Gastroesophageal sphincter (tissue), 4 donors: ENCODE measurements at regions not wholly inside any gene's neighbourhood (a gene's known extent, or its start where the extent isn't known, plus 50 kb on each side); places are given as distances from the start of the nearest gene placed in this dataset.

ENCODE experiments used
- ATAC-seq: fragments of 150-250 bp; one replicate; pipeline ENCODE4 v1.9.1; 2016; ENCODE audit warnings: mild to moderate bottlenecking, moderate library complexity
- H3K27ac ChIP-seq, 4 donors: fragments of 200-600 bp; sonication (generic) in 3 of 4; 1 replicate in 3 of 4; 2 replicates in 1 of 4; pipeline ENCODE4 v1.5.1; 2016 to 2019
- H3K27me3 ChIP-seq: fragments of 200-600 bp; sonication (generic); one replicate; pipeline ENCODE4 v1.5.1; 2019
- H3K36me3 ChIP-seq, 2 donors: fragments of 200-600 bp; sonication (generic); one replicate each; pipeline ENCODE4 v1.5.1; 2019; ENCODE audit warnings: control low read depth in 1 of 2
- H3K4me1 ChIP-seq, 3 donors: fragments of 200-600 bp; sonication (generic); 1 replicate in 2 of 3; 2 replicates in 1 of 3; pipeline ENCODE4 v1.5.1; 2016 to 2019; ENCODE audit warnings: control low read depth in 2 of 3
- H3K4me3 ChIP-seq, 2 donors: fragments of 200-600 bp; sonication (generic); one replicate each; pipeline ENCODE4 v1.5.1; 2019; ENCODE audit warnings: mild to moderate bottlenecking in 1 of 2, moderate library complexity in 1 of 2
- H3K9me3 ChIP-seq, 3 donors: fragments of 200-600 bp; sonication (generic); one replicate each; pipeline ENCODE4 v1.5.1; 2017 to 2019; ENCODE audit warnings: control low read depth in 2 of 3
- CTCF ChIP-seq, 4 experiments: fragments of 200-600 bp in 2 of 4; fragments of 450-650 bp in 2 of 4; sonication (generic) in 1 of 4; IDR thresholded peaks; one replicate each; pipeline ENCODE4 v1.5.1; 2017 to 2019; ENCODE audit warnings: antibody characterized with exemption in 4 of 4, mild to moderate bottlenecking in 2 of 4, moderate library complexity in 2 of 4
- EP300 ChIP-seq: sonication (generic); formaldehyde crosslinking; IDR thresholded peaks from one replicate; pipeline ENCODE4 v1.6.1; 2017; ENCODE audit warnings: antibody characterized with exemption, mild to moderate bottlenecking
- POLR2A ChIP-seq, 2 donors: fragments of 450-650 bp; IDR thresholded peaks; one replicate each; pipeline ENCODE4 v1.6.1; 2017; ENCODE audit warnings: antibody characterized with exemption in 2 of 2, mild to moderate bottlenecking in 2 of 2, moderate library complexity in 1 of 2
- POLR2AphosphoS5 ChIP-seq: sonication (generic); formaldehyde crosslinking; IDR thresholded peaks from one replicate; pipeline ENCODE4 v1.6.1; 2017; ENCODE audit warnings: antibody characterized with exemption
- WGBS, 2 donors: methylation state at CpG; one replicate each; pipeline ENCODE4 v1.1.5; 2018; ENCODE audit warnings: low coverage in 1 of 2; 5-methylcytosine and 5-hydroxymethylcytosine counted together

- Histone ChIP-seq H3K4me1 (no peaks in the 10 kb centered on the region), H3K9me3 (no peaks in the 10 kb centered on the region), H3K27me3 (no peaks in the 10 kb centered on the region), H3K27ac (no peak overlapping the region), H3K4me3 (no peak overlapping the region), H3K36me3 (no peaks in the 10 kb centered on the region)
- 50% methylated on average over 1 of the region's 1 CpG; no CpG with 5 or more reads in 1 of the 2 donors for WGBS, 2 donors
- ATAC-seq = no peak
- no peak for TF ChIP-seq POLR2AphosphoS5
- no peak for TF ChIP-seq CTCF (IDR thresholded peaks at IDR 0.05)
- TF ChIP-seq EP300 = no peak
- no peak for TF ChIP-seq POLR2A (IDR thresholded peaks at IDR 0.05)
These were observed 137.8 kb upstream of the CNTNAP2 start for GRCh38 chr7:145978769-145979168.

- Histone ChIP-seq H3K36me3 (no peaks in the 10 kb centered on the region), H3K4me1 (no peaks in the 10 kb centered on the region), H3K27ac (no peak overlapping the region), H3K4me3 (no peak overlapping the region), H3K27me3 (no peaks in the 10 kb centered on the region), H3K9me3 (no peaks in the 10 kb centered on the region)
- TF ChIP-seq CTCF (IDR thresholded peaks at IDR 0.05) = no peak
- TF ChIP-seq POLR2AphosphoS5 = no peak
- TF ChIP-seq EP300 = no peak
- no peak for TF ChIP-seq POLR2A (IDR thresholded peaks at IDR 0.05)
- no peak for ATAC-seq
- 81 to 88% methylated on average over 2 to 4 of the region's 4 CpGs for WGBS, 2 donors
These were observed 156.6 kb upstream of the CNTNAP2 start for GRCh38 chr7:145959981-145960380.

- no peaks in the 10 kb centered on the region for H3K36me3 ChIP-seq
- H3K27me3 ChIP-seq = no peaks in the 10 kb centered on the region
- TF ChIP-seq POLR2A (IDR thresholded peaks at IDR 0.05) (no peak), POLR2AphosphoS5 (no peak), EP300 (no peak), CTCF (IDR thresholded peaks at IDR 0.05) (no peak)
- 72 to 80% methylated on average over 2 of the region's 2 CpGs for WGBS, 2 donors
- H3K27ac ChIP-seq = no peak overlapping the region
- no peak overlapping the region for H3K4me3 ChIP-seq
- no peaks in the 10 kb centered on the region for H3K4me1 ChIP-seq
- no peaks in the 10 kb centered on the region for H3K9me3 ChIP-seq
- ATAC-seq = no peak
These were observed 159.3 kb upstream of the CNTNAP2 start for GRCh38 chr7:145957160-145957890.

DNA sequence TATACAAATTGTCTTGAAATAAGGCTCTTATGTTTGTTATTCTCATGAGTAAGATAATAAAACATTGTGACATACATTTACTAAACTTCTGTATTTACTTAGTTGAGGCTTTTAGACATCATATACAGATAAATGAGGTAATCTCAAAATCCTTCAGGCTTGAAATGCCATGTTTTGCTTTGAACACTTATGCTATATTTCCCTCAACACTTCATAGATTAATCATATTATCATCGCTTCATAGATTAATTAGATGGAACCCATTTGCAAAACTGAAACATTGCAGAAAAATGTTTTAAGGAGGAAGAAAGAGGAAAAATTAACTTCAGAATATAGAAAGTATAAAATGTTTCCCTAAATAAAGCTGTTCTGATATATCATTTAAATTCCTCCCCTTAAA is 165.0 kb upstream of the CNTNAP2 start:
- no peaks in the 10 kb centered on the region for H3K4me1 ChIP-seq
- TF ChIP-seq POLR2AphosphoS5 = no peak
- TF ChIP-seq EP300 = no peak
- TF ChIP-seq CTCF (IDR thresholded peaks at IDR 0.05) = no peak
- TF ChIP-seq POLR2A (IDR thresholded peaks at IDR 0.05) = no peak
- H3K9me3 ChIP-seq = no peaks in the 10 kb centered on the region
- no peak overlapping the region for H3K27ac ChIP-seq
- no peak overlapping the region for H3K4me3 ChIP-seq
- ATAC-seq = no peak
- 10 to 41% methylated on average over 1 of the region's 1 CpG for WGBS, 2 donors
- H3K36me3 ChIP-seq = no peaks in the 10 kb centered on the region
- no peaks in the 10 kb centered on the region for H3K27me3 ChIP-seq

GRCh38 chr7:145928937-145929336 is 187.7 kb upstream of the CNTNAP2 start:
- no peaks in the 10 kb centered on the region for H3K4me1 ChIP-seq
- H3K9me3 ChIP-seq = no peaks in the 10 kb centered on the region
- no peak overlapping the region for H3K27ac ChIP-seq
- ATAC-seq = no peak
- H3K36me3 ChIP-seq = no peaks in the 10 kb centered on the region
- 33 to 50% methylated on average over 1 of the region's 1 CpG for WGBS, 2 donors
- no peaks in the 10 kb centered on the region for H3K27me3 ChIP-seq
- no peak overlapping the region for H3K4me3 ChIP-seq
- TF ChIP-seq CTCF (IDR thresholded peaks at IDR 0.05) (no peak), EP300 (no peak), POLR2AphosphoS5 (no peak), POLR2A (IDR thresholded peaks at IDR 0.05) (no peak)
